BLaER1 treated with 17β-estradiol and CSF1 and Interleukin-3, amounts not matched to agents 10 nM and 100 nM (cell line): ENCODE measurements at regions not wholly inside any gene's neighbourhood (a gene's known extent, or its start where the extent isn't known, plus 50 kb on each side); places are given as distances from the start of the nearest gene placed in this dataset.
"Not testable (repeated sequence)": the region's sequence is repeated elsewhere in the genome, so short reads cannot be mapped to it uniquely, and the experiment has no call there.

ENCODE experiments used
- H3K27ac ChIP-seq, 11 experiments: shearing (Covaris generic); formaldehyde crosslinking; 2 replicates each; pipeline ENCODE4 v1.8.1; 2022
- H3K27me3 ChIP-seq, 11 experiments: shearing (Covaris generic); formaldehyde crosslinking; 2 replicates each; pipeline ENCODE4 v1.8.1; 2022
- H3K36me3 ChIP-seq, 11 experiments: shearing (Covaris generic); formaldehyde crosslinking; 2 replicates each; pipeline ENCODE4 v1.8.1; 2022
- H3K4me1 ChIP-seq, 10 experiments: shearing (Covaris generic); formaldehyde crosslinking; 2 replicates each; pipeline ENCODE4 v1.8.1; 2022
- H3K4me2 ChIP-seq, 11 experiments: shearing (Covaris generic); formaldehyde crosslinking; 2 replicates each; pipeline ENCODE4 v1.8.1; 2022
- H3K4me3 ChIP-seq, 10 experiments: shearing (Covaris generic); formaldehyde crosslinking; 2 replicates each; pipeline ENCODE4 v1.8.1; 2022
- H3K9ac ChIP-seq, 11 experiments: shearing (Covaris generic); formaldehyde crosslinking; 2 replicates each; pipeline ENCODE4 v1.8.1; 2022
- H3K9me3 ChIP-seq, 11 experiments: shearing (Covaris generic); formaldehyde crosslinking; replicated peaks in 1 of 11; 2 replicates each; pipeline ENCODE4 v1.8.1; 2022
- H4K20me1 ChIP-seq, 11 experiments: shearing (Covaris generic); formaldehyde crosslinking; 2 replicates each; pipeline ENCODE4 v1.8.1; 2022

- not testable (repeated sequence) for H3K4me3 ChIP-seq, H3K4me1 ChIP-seq, H3K9ac ChIP-seq, H3K27me3 ChIP-seq, H3K36me3 ChIP-seq, H3K4me2 ChIP-seq, H4K20me1 ChIP-seq, H3K27ac ChIP-seq, H3K9me3 ChIP-seq
These were observed 182.8 kb downstream of the TRIM43 start for GRCh38 chr2:95774322-95775192.

DNA sequence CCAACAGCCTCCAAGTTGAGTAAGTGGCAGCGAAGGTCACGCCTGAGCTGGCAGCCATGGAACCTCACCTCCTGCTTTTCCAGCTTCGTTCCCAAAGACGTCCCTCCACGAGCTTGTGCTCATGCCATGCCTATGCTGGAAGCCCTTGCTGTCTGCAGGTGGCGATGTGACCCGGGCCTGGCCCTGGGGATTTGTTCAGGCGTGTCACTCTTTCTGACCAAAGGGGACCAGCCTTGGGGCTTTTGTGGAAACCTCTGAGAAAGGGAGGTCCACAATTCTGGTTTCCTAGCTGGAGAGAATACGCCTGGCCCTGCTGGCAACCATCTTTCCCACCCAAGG lies 183.4 kb downstream of the TRIM43 start:
- not testable (repeated sequence) for H3K4me1 ChIP-seq, H3K4me2 ChIP-seq, H3K27me3 ChIP-seq, H3K4me3 ChIP-seq, H3K36me3 ChIP-seq, H3K9me3 ChIP-seq, H3K27ac ChIP-seq, H3K9ac ChIP-seq, H4K20me1 ChIP-seq
